Gastroesophageal sphincter (tissue), 3 donors: ENCODE measurements at regions not wholly inside any gene's neighbourhood (a gene's known extent, or its start where the extent isn't known, plus 50 kb on each side); places are given as distances from the start of the nearest gene placed in this dataset.

Experiments
- EP300 ChIP-seq: sonication (generic); formaldehyde crosslinking; IDR thresholded peaks from one replicate; pipeline ENCODE4 v1.6.1; 2017; ENCODE audit warnings: antibody characterized with exemption, mild to moderate bottlenecking
- POLR2A ChIP-seq, 2 donors: fragments of 450-650 bp; IDR thresholded peaks; one replicate each; pipeline ENCODE4 v1.6.1; 2017; ENCODE audit warnings: antibody characterized with exemption in 2 of 2, mild to moderate bottlenecking in 2 of 2, moderate library complexity in 1 of 2
- TF ChIP-seq, protein P1 (sequence below), 4 experiments: fragments of 200-600 bp in 2 of 4; fragments of 450-650 bp in 2 of 4; sonication (generic) in 1 of 4; IDR thresholded peaks; one replicate each; pipeline ENCODE4 v1.5.1; 2017 to 2019; ENCODE audit warnings: antibody characterized with exemption in 4 of 4, mild to moderate bottlenecking in 2 of 4, moderate library complexity in 2 of 4

DNA sequence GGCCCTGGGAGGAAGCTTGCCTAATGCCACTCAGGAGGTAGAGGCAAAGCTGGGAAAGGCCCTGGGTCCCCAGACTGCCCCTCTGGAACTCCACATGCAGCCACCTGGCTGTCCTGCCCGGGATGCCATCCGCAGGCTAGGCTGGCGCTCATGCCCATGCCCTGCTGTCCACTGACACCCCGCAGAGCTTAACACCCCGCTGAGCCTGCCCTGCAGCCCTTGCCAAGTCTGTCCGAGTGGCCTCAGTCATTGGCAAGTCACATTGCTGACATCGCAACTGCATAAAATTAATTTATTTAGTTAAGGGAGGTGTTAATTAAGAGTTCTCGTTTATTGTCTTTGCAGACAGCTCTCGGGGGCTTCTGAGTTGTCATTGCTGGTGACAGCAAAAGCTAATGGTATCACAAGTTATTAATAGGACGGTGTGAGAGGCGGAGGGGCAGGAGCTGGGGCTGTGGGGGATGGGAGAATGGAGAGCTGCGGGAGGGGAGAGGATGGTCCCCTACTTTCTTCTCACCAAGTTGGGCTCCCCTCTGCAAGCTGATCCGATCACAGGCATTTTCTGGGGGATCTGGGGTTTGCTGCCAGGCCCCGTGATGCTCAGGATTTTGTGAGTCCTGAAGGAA, 55.6 kb upstream of the PCBD1 start:
- TF ChIP-seq POLR2A (IDR thresholded peaks at IDR 0.05) (no peak), EP300 (no peak)
- TF ChIP-seq, protein P1, sequence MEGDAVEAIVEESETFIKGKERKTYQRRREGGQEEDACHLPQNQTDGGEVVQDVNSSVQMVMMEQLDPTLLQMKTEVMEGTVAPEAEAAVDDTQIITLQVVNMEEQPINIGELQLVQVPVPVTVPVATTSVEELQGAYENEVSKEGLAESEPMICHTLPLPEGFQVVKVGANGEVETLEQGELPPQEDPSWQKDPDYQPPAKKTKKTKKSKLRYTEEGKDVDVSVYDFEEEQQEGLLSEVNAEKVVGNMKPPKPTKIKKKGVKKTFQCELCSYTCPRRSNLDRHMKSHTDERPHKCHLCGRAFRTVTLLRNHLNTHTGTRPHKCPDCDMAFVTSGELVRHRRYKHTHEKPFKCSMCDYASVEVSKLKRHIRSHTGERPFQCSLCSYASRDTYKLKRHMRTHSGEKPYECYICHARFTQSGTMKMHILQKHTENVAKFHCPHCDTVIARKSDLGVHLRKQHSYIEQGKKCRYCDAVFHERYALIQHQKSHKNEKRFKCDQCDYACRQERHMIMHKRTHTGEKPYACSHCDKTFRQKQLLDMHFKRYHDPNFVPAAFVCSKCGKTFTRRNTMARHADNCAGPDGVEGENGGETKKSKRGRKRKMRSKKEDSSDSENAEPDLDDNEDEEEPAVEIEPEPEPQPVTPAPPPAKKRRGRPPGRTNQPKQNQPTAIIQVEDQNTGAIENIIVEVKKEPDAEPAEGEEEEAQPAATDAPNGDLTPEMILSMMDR (IDR thresholded peaks at IDR 0.05): no peak
